ENCODE measurements at regions not wholly inside any gene's neighbourhood (a gene's known extent, or its start where the extent isn't known, plus 50 kb on each side); places are given as distances from the start of the nearest gene placed in this dataset.

- TF ChIP-seq, protein P1, sequence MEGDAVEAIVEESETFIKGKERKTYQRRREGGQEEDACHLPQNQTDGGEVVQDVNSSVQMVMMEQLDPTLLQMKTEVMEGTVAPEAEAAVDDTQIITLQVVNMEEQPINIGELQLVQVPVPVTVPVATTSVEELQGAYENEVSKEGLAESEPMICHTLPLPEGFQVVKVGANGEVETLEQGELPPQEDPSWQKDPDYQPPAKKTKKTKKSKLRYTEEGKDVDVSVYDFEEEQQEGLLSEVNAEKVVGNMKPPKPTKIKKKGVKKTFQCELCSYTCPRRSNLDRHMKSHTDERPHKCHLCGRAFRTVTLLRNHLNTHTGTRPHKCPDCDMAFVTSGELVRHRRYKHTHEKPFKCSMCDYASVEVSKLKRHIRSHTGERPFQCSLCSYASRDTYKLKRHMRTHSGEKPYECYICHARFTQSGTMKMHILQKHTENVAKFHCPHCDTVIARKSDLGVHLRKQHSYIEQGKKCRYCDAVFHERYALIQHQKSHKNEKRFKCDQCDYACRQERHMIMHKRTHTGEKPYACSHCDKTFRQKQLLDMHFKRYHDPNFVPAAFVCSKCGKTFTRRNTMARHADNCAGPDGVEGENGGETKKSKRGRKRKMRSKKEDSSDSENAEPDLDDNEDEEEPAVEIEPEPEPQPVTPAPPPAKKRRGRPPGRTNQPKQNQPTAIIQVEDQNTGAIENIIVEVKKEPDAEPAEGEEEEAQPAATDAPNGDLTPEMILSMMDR (IDR thresholded peaks at IDR 0.05), result no peak
- TF ChIP-seq POLR2AphosphoS5 (IDR thresholded peaks at IDR 0.05), result no peak
- TF ChIP-seq POLR2A (IDR thresholded peaks at IDR 0.05), result no peak
- no peak for TF ChIP-seq EP300 (IDR thresholded peaks at IDR 0.05)
Measured at GRCh38 chr4:145390571-145390970, 91.1 kb upstream of the SMAD1 start.

Measured in sigmoid colon (tissue), 4 donors.